WI38 (cell line): ENCODE measurements at regions not wholly inside any gene's neighbourhood (a gene's known extent, or its start where the extent isn't known, plus 50 kb on each side); places are given as distances from the start of the nearest gene placed in this dataset.
"Not testable (repeated sequence)": the region's sequence is repeated elsewhere in the genome, so short reads cannot be mapped to it uniquely, and the experiment has no call there.

ENCODE experiments used
- H3K4me3 ChIP-seq: 2 replicates; pipeline ENCODE4 v1.5.1; 2011; ENCODE audit warnings: low read depth, mild to moderate bottlenecking, control low read depth, low read length
- TF ChIP-seq, protein P1 (sequence below): IDR thresholded peaks from 2 replicates; pipeline ENCODE4 v1.5.1; 2012; ENCODE audit warnings: low read depth, mild to moderate bottlenecking, control low read depth, low read length

DNA sequence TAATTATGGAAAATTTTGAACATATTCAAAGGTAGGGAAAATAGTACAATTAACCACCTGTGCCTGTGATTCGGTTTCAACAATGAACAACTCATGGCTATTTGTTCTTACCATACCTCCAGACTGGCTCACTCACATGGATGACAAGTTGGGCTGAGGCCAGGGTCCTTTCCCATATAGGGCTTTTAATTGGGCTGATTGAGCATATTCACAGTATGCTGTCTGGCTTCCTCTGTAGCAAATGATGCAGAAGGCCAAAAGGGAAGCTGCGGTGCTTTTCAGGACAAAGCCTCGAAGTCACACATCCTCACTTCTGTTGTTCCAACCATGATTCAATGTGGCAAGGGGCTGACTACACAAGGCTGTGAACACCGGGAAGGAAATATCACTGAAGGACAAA, 297.5 kb upstream of the SLC16A7 start:
- TF ChIP-seq, protein P1, sequence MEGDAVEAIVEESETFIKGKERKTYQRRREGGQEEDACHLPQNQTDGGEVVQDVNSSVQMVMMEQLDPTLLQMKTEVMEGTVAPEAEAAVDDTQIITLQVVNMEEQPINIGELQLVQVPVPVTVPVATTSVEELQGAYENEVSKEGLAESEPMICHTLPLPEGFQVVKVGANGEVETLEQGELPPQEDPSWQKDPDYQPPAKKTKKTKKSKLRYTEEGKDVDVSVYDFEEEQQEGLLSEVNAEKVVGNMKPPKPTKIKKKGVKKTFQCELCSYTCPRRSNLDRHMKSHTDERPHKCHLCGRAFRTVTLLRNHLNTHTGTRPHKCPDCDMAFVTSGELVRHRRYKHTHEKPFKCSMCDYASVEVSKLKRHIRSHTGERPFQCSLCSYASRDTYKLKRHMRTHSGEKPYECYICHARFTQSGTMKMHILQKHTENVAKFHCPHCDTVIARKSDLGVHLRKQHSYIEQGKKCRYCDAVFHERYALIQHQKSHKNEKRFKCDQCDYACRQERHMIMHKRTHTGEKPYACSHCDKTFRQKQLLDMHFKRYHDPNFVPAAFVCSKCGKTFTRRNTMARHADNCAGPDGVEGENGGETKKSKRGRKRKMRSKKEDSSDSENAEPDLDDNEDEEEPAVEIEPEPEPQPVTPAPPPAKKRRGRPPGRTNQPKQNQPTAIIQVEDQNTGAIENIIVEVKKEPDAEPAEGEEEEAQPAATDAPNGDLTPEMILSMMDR: no peak
- no peak overlapping the region for H3K4me3 ChIP-seq

DNA sequence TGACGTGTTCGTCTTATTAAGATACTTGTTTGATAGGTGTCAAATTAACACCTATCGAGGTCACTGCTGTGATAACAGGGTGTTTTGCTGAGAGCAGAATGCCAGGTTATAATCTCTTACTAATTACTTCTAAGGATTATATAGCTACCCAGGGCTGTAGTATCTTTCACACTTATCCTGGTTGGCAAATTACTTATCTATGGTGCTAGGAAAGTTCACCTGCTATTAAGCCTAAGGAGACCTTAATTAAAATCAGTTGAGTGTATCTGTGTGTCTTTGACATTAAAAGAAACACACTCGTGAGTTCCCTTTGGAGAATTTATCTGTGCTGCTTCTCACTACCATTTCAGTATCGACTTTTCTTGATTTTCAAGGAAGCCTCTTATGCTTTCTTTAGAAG, 301.6 kb upstream of the SLC16A7 start:
- no peak overlapping the region for H3K4me3 ChIP-seq
- TF ChIP-seq, protein P1: no peak

DNA sequence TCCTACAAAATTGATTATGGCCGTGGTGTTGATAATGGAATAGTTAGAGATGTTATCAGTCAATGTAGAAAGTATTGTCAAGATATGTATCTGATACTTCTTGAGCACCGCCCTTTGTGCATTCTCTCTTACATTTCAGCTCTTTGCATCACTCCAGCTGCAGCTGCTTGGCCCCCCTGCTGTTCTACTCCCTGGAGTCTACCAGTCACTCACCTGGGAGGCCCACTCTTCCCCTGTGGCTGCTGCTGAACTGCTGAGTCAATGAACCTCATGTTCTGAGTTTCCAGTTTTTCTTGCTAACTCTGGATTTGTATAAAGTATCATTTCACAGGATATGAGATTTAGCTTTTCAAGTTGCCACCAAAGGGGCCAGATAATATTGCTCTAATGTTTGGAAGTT, 312.8 kb upstream of the SLC16A7 start:
- no peak overlapping the region for H3K4me3 ChIP-seq
- TF ChIP-seq, protein P1: no peak

DNA sequence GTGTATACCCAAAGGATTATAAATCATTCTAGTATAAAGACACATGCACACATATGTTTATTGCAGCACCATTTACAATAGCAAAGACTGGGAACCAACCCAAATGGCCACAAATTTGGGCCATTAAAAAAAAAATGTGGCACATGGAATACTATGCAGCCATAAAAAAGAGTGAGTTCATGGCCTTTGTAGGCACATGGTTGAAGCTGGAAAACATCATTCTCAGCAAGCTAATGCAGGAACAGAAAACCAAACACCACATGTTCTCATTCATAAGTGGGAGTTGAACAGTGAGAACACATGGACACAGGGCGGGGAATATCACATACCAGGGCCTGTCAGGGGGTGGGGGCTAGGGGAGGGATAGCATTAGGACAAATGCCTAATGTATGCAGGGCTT, 322.3 kb upstream of the SLC16A7 start:
- not testable (repeated sequence) for H3K4me3 ChIP-seq

DNA sequence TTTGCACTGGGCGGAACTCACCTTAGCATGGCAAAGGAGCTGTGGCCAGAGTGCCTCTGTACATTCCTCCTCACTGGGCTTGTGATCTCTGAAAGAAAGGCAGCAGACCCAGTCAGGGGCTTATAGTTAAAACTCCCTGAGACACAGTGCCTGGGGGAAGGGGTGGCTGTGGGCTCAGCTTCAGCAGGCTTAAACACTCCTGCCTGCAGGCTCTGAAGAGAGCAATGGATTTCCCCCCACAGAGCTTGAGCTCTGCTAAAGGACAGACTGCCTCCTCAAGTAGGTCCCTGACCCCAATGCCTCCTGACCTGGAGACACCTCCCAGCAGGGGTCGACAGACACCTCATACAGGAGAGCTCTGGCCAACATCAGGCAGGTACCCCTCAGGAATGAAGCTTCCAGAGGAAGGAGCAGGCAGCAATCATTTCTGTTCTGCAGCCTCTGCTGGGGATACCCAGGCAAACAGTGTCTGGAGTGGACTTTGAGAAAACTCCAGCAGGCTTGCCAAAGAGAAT, 327.5 kb upstream of the SLC16A7 start:
- H3K4me3 ChIP-seq: no peak overlapping the region
- TF ChIP-seq, protein P1: no peak

DNA sequence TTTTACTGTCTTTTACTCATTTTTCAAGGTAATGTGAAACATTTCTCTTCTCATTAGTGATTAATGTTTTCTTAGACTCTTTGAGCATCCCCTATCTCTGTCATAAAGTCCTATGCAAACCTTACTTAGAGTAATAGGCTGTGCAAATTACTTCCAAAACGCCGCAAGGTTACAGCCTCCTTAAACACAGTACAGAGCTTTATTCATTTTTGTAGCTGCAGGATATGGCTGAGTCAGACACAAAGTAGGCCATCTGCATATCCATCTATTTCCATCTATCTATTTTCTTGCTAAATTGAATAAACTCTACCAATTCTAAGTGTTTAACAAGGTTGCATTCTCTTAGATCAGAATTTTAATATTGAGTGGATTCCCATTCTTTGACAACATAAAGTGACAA, 335.6 kb upstream of the SLC16A7 start:
- no peak overlapping the region for H3K4me3 ChIP-seq
- TF ChIP-seq, protein P1: no peak

DNA sequence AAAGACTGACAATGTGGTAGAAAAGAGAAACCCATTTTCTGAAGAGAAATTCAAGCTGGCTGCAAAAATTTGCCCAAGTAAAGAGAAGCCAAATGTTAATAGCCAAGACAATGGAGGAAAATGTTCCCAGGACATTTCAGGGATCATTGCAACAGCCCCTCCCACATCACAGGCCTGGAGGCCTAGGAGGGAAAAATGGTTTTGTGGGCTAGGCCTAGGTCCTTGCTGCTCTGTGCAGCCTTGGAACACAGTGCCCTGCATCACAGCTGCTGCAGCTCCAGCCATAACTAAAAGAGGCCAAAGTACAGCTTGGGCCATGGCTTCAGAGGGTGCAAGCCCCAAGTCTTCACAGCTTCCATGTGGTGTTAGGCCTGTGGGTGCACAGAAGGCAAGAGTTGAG, 332.4 kb upstream of the LRIG3 start:
- H3K4me3 ChIP-seq: no peak overlapping the region
- TF ChIP-seq, protein P1: no peak

DNA sequence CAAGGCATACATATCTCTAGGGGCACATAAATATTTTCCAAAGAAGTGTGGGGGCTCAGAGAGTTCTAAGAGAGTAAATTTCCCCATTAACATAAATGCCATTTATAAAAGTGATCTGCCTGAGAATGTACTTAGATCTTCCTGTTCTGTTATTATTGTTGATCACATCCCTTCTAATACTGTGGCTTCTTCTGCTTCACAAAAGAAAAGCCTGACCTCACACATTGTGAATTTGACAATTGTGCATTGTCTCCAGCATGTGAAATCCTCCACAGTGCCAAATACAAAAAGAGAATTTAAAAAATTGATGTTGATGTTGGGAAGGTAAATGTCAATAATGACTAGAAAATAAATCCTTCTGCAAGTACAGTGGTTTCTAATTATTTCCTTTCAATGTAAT, 330.5 kb upstream of the LRIG3 start:
- TF ChIP-seq, protein P1: no peak
- no peak overlapping the region for H3K4me3 ChIP-seq
